HG03354 (cell line): ENCODE measurements at regions not wholly inside any gene's neighbourhood (a gene's known extent, or its start where the extent isn't known, plus 50 kb on each side); places are given as distances from the start of the nearest gene placed in this dataset.

Experiments
- ATAC-seq: cut with Tn5 transposase; IDR thresholded peaks from one replicate; pipeline ENCODE4 v1.9.1; 2021; ENCODE audit warnings: mild to moderate bottlenecking; ENCODE audit not compliant: unreplicated experiment, poor library complexity, severe bottlenecking

GRCh38 chr2:156170929-156171328 lies 161.6 kb downstream of the NR4A2 start:
- ATAC-seq: no peak

GRCh38 chr2:156165742-156166141 lies 166.8 kb downstream of the NR4A2 start:
- no peak for ATAC-seq

- ATAC-seq: no peak
Observed at GRCh38 chr2:156164091-156164720, 168.3 kb downstream of the NR4A2 start.

- no peak for ATAC-seq
Observed at GRCh38 chr2:156158808-156159207, 173.7 kb downstream of the NR4A2 start.

- ATAC-seq: no peak
Observed at GRCh38 chr2:156157670-156158069, 174.9 kb downstream of the NR4A2 start.

GRCh38 chr2:156156580-156156979 lies 175.9 kb downstream of the NR4A2 start:
- ATAC-seq: no peak

- no peak for ATAC-seq
Observed at GRCh38 chr2:156155319-156155718, 177.2 kb downstream of the NR4A2 start.

- no peak for ATAC-seq
Observed at GRCh38 chr2:156151351-156151750, 181.2 kb downstream of the NR4A2 start.

GRCh38 chr2:156147594-156148330 lies 184.8 kb downstream of the NR4A2 start:
- peak; percentile 70 for ATAC-seq

- ATAC-seq: no peak
Observed at GRCh38 chr2:156145976-156146375, 186.5 kb downstream of the NR4A2 start.

GRCh38 chr2:156145469-156145868 lies 187.1 kb downstream of the NR4A2 start:
- ATAC-seq: no peak

GRCh38 chr2:156136566-156136965 lies 196.0 kb downstream of the NR4A2 start:
- no peak for ATAC-seq

GRCh38 chr2:156134887-156135286 lies 197.6 kb downstream of the NR4A2 start:
- ATAC-seq: no peak

- no peak for ATAC-seq
Observed at GRCh38 chr2:156132941-156133340, 199.6 kb downstream of the NR4A2 start.

GRCh38 chr2:156132130-156132529 lies 200.4 kb downstream of the NR4A2 start:
- no peak for ATAC-seq

- ATAC-seq: no peak
Observed at GRCh38 chr2:156129227-156129626, 203.3 kb downstream of the NR4A2 start.

GRCh38 chr2:156125018-156125417 lies 207.5 kb downstream of the NR4A2 start:
- no peak for ATAC-seq

- no peak for ATAC-seq
Observed at GRCh38 chr2:156124458-156124857, 208.1 kb downstream of the NR4A2 start.

GRCh38 chr2:156118753-156119416 lies 213.6 kb downstream of the NR4A2 start:
- ATAC-seq: no peak

- ATAC-seq: no peak
Observed at GRCh38 chr2:156116113-156116512, 216.4 kb downstream of the NR4A2 start.

- ATAC-seq: no peak
Observed at GRCh38 chr2:156115338-156115737, 217.2 kb downstream of the NR4A2 start.
